ENCODE measurements at regions not wholly inside any gene's neighbourhood (a gene's known extent, or its start where the extent isn't known, plus 50 kb on each side); places are given as distances from the start of the nearest gene placed in this dataset.

DNA sequence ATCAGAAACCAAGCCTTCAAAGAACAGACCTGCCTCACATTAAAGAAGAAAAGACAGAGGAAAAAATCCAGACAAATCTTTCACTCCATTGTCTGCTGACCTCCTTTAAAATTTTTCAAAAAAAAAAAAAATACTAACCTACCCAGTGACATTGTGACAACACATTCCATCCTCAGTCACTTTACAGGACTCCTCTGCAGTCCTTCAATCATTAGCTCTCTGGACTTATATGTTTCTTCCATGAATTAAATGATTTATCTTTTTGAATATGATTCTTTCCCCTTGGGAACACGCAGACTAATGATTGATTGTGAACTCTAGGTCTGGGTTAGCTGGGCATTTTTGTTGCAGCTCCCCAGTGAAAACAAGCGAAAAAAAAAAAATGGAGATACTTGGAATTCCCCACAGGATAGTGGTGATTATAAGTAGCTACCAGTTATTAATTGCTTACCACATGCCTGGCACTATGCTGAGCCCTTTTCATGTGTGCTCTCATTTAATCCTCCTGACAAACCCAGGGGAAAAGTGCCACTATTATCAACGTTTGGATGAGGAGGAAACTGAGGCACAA, 261.3 kb upstream of the NCKAP5 start:
- no peak overlapping the region for H3K27ac ChIP-seq (ENCODE audit: low read length)
- H4K20me1 ChIP-seq (ENCODE audit: insufficient read depth, low read length): no peaks in the 10 kb centered on the region
- no peak overlapping the region for H3K4me3 ChIP-seq (ENCODE audit: low read length)
- H3K27me3 ChIP-seq (ENCODE audit: low read depth, low read length): 0 out of 2 replicates have a peak, but pooled peaks cover 6% of the 10 kb centered on the region
- H3K4me1 ChIP-seq (ENCODE audit: low read length): no peaks in the 10 kb centered on the region
- no peak overlapping the region for H2AFZ ChIP-seq (ENCODE audit: low read depth, low read length)
- H3K36me3 ChIP-seq (replicated peaks; ENCODE audit: low read depth, low read length): no peaks in the 10 kb centered on the region
- H3K9ac ChIP-seq (ENCODE audit: low read length): no peak overlapping the region
- no peaks in the 10 kb centered on the region for H3K9me3 ChIP-seq (ENCODE audit: insufficient read depth, low read length)
- no peak for TF ChIP-seq EZH2phosphoT487 (IDR thresholded peaks at IDR 0.05; ENCODE audit: low read depth)
- no peaks in the 10 kb centered on the region for H3K79me2 ChIP-seq (ENCODE audit: low read length)
- no peak overlapping the region for H3K4me2 ChIP-seq (ENCODE audit: low read length)

DNA sequence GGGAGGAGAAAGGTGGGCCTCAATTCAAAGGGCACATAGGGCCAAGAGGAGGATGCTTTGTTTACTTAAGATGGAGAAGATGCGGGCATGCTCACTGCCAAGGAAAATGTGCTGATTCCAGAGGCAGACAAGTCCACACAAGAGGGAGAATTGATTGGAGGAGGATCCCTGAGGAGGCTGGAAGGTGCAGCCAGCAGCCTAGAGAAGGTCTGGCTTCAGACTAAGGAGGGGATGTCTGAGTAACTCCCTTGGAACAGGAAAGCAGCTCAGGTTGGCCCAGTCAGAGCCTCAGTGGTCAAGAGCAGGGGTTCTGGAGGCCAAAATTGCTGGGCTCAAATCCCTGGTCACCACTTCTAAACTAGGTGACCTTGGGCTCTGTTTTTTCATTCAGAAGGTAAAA, 265.5 kb upstream of the NCKAP5 start:
- no peak overlapping the region for H3K4me3 ChIP-seq (ENCODE audit: low read length)
- H2AFZ ChIP-seq (ENCODE audit: low read depth, low read length): no peak overlapping the region
- peaks cover 17% of the 10 kb centered on the region for H3K4me1 ChIP-seq (ENCODE audit: low read length)
- H3K9ac ChIP-seq (ENCODE audit: low read length): no peak overlapping the region
- H4K20me1 ChIP-seq (ENCODE audit: insufficient read depth, low read length): no peaks in the 10 kb centered on the region
- H3K27me3 ChIP-seq (ENCODE audit: low read depth, low read length): 0 out of 2 replicates have a peak, but pooled peaks cover 6% of the 10 kb centered on the region
- H3K27ac ChIP-seq (ENCODE audit: low read length): no peak overlapping the region
- no peaks in the 10 kb centered on the region for H3K79me2 ChIP-seq (ENCODE audit: low read length)
- TF ChIP-seq, protein P1, sequence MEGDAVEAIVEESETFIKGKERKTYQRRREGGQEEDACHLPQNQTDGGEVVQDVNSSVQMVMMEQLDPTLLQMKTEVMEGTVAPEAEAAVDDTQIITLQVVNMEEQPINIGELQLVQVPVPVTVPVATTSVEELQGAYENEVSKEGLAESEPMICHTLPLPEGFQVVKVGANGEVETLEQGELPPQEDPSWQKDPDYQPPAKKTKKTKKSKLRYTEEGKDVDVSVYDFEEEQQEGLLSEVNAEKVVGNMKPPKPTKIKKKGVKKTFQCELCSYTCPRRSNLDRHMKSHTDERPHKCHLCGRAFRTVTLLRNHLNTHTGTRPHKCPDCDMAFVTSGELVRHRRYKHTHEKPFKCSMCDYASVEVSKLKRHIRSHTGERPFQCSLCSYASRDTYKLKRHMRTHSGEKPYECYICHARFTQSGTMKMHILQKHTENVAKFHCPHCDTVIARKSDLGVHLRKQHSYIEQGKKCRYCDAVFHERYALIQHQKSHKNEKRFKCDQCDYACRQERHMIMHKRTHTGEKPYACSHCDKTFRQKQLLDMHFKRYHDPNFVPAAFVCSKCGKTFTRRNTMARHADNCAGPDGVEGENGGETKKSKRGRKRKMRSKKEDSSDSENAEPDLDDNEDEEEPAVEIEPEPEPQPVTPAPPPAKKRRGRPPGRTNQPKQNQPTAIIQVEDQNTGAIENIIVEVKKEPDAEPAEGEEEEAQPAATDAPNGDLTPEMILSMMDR (IDR thresholded peaks at IDR 0.05; ENCODE audit: low read depth, low read length): no peak
- no peak for TF ChIP-seq EZH2phosphoT487 (IDR thresholded peaks at IDR 0.05; ENCODE audit: low read depth)
- no peaks in the 10 kb centered on the region for H3K36me3 ChIP-seq (replicated peaks; ENCODE audit: low read depth, low read length)
- H3K4me2 ChIP-seq (ENCODE audit: low read length): no peak overlapping the region
- H3K9me3 ChIP-seq (ENCODE audit: insufficient read depth, low read length): no peaks in the 10 kb centered on the region

DNA sequence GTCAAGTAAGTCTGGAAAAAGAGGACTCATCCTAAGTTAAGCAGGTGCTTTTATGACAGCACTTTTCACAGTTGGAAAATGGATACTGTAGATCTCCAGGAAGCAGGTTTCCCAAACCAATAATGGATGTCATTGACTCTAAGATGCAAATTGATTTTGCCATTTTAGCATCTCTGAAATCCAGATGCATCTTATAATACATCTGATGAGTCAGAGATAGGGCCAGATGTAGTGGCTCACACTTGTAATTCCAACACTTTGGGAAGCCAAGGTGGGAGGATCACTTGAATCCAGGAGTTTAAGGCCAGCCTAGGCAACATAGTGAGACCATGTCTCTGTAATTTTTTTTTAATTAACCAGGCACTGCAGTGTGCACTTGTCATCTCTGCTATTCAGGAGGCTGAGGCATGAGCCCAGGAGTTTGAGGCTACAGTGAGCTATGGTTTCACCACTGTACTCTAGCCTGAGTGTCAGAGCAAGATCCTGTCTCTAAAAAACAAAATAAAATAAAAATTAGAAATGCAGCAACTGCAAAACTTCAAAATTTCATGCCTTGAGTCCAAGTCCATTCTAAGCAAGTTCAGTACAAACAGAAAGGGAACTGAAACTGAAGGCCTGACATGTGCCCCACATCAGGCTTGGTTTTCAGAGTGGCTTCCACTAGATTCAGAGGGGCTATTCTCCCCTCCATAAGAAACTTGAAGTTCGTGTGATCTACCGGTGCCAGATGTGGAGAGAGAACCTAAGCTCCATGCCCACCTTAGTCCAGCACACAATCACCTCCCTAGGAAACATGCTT, 267.8 kb upstream of the NCKAP5 start:
- Histone ChIP-seq H3K4me2 (ENCODE audit: low read length) (no peak overlapping the region), H3K79me2 (ENCODE audit: low read length) (no peaks in the 10 kb centered on the region), H3K9me3 (ENCODE audit: insufficient read depth, low read length) (no peaks in the 10 kb centered on the region), H3K27ac (ENCODE audit: low read length) (no peak overlapping the region), H2AFZ (ENCODE audit: low read depth, low read length) (no peak overlapping the region), H3K4me1 (ENCODE audit: low read length) (peaks cover 17% of the 10 kb centered on the region), H3K27me3 (ENCODE audit: low read depth, low read length) (no peaks in the 10 kb centered on the region), H4K20me1 (ENCODE audit: insufficient read depth, low read length) (no peaks in the 10 kb centered on the region), H3K36me3 (replicated peaks; ENCODE audit: low read depth, low read length) (no peaks in the 10 kb centered on the region), H3K4me3 (ENCODE audit: low read length) (no peak overlapping the region), H3K9ac (ENCODE audit: low read length) (no peak overlapping the region)
- TF ChIP-seq EZH2phosphoT487 (IDR thresholded peaks at IDR 0.05; ENCODE audit: low read depth): no peak
- TF ChIP-seq, protein P1 (IDR thresholded peaks at IDR 0.05; ENCODE audit: low read depth, low read length): no peak

DNA sequence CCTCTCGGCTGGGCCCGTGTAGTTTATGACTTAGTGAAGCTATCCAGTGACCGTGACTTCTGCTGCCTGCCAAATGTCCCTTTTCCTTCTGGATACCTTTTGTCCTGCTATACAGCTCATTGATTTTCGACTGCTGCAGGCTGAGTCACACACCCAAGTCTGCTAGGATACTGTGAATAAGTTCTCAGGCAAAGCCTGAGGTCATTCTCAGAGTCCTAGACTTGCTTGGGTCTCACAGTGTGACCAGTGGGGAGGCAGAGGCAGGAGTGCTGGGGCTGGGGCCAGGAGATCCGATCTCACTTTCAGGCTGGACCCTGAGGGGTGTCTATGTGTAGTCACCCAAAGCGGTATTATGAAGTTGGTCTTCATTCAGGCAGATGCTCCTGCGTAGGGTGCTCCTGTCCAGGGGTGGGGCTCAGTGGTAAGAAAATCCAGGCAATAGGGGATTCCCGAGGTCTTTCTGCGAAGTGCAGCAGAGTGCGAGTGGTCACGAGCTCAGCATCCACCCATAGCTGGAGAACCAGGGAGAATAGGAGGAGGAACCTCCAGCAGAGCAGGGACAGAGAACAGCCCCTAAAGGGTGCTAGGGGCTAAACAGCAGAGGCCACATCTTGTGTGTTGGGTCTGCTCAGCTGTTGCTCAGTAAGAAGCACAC, 268.6 kb upstream of the NCKAP5 start:
- Histone ChIP-seq H2AFZ (ENCODE audit: low read depth, low read length) (no peak overlapping the region), H3K36me3 (replicated peaks; ENCODE audit: low read depth, low read length) (no peaks in the 10 kb centered on the region), H3K79me2 (ENCODE audit: low read length) (no peaks in the 10 kb centered on the region), H3K27ac (ENCODE audit: low read length) (no peak overlapping the region), H3K9me3 (ENCODE audit: insufficient read depth, low read length) (no peaks in the 10 kb centered on the region), H3K4me3 (ENCODE audit: low read length) (no peak overlapping the region), H3K27me3 (ENCODE audit: low read depth, low read length) (no peaks in the 10 kb centered on the region), H3K4me1 (ENCODE audit: low read length) (peaks cover 17% of the 10 kb centered on the region), H3K9ac (ENCODE audit: low read length) (no peak overlapping the region), H3K4me2 (ENCODE audit: low read length) (no peak overlapping the region), H4K20me1 (ENCODE audit: insufficient read depth, low read length) (no peaks in the 10 kb centered on the region)
- no peak for TF ChIP-seq EZH2phosphoT487 (IDR thresholded peaks at IDR 0.05; ENCODE audit: low read depth)
- TF ChIP-seq, protein P1 (IDR thresholded peaks at IDR 0.05; ENCODE audit: low read depth, low read length): no peak

Data from OCI-LY3 (cell line).